ENCODE measurements at regions not wholly inside any gene's neighbourhood (a gene's known extent, or its start where the extent isn't known, plus 50 kb on each side); places are given as distances from the start of the nearest gene placed in this dataset.

DNA sequence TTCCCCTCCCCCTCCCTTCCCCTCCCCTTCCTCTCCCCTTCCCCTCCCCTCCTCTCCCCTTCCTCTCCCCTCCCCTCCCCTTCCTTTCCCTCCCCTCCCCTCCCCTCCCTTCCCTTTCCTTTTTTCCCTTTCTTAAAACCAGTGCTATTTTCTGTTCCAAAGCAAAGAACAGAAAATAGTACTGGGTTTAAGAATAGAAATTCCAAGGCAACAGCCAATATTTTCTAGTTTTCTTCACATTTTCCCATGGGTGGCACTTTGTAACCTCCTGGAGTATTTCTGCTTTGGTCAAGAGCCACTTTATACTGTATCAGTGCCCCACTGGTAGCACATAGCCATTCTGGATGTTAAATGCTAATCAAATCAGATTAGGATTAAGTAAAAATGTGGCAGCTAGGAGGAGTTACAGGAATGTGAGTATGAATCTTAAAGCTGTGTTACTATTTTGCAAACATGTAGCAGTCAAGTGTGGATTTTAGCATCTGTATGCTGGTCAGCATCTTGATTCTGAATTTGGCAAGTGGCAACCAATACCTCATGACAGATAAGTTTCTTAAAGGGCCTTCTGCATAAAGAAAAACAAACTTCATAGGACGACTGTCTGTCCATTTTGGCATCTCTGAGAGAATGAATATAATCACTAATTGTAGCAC is 126.4 kb downstream of the CEP57L1 start:
- no peak for DNase-seq (ENCODE audit: low read depth in 1 of 2, low spot score in 1 of 2)
- TF ChIP-seq SPI1 (IDR thresholded peaks at IDR 0.05; ENCODE audit: borderline replicate concordance, low read depth), result no peak
- TF ChIP-seq, protein P1, sequence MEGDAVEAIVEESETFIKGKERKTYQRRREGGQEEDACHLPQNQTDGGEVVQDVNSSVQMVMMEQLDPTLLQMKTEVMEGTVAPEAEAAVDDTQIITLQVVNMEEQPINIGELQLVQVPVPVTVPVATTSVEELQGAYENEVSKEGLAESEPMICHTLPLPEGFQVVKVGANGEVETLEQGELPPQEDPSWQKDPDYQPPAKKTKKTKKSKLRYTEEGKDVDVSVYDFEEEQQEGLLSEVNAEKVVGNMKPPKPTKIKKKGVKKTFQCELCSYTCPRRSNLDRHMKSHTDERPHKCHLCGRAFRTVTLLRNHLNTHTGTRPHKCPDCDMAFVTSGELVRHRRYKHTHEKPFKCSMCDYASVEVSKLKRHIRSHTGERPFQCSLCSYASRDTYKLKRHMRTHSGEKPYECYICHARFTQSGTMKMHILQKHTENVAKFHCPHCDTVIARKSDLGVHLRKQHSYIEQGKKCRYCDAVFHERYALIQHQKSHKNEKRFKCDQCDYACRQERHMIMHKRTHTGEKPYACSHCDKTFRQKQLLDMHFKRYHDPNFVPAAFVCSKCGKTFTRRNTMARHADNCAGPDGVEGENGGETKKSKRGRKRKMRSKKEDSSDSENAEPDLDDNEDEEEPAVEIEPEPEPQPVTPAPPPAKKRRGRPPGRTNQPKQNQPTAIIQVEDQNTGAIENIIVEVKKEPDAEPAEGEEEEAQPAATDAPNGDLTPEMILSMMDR (IDR thresholded peaks at IDR 0.05; ENCODE audit: insufficient read depth, low read length), result no peak
- TF ChIP-seq POLR2AphosphoS5 (IDR thresholded peaks at IDR 0.05; ENCODE audit: low read depth), result no peak
- TF ChIP-seq, protein P2, sequence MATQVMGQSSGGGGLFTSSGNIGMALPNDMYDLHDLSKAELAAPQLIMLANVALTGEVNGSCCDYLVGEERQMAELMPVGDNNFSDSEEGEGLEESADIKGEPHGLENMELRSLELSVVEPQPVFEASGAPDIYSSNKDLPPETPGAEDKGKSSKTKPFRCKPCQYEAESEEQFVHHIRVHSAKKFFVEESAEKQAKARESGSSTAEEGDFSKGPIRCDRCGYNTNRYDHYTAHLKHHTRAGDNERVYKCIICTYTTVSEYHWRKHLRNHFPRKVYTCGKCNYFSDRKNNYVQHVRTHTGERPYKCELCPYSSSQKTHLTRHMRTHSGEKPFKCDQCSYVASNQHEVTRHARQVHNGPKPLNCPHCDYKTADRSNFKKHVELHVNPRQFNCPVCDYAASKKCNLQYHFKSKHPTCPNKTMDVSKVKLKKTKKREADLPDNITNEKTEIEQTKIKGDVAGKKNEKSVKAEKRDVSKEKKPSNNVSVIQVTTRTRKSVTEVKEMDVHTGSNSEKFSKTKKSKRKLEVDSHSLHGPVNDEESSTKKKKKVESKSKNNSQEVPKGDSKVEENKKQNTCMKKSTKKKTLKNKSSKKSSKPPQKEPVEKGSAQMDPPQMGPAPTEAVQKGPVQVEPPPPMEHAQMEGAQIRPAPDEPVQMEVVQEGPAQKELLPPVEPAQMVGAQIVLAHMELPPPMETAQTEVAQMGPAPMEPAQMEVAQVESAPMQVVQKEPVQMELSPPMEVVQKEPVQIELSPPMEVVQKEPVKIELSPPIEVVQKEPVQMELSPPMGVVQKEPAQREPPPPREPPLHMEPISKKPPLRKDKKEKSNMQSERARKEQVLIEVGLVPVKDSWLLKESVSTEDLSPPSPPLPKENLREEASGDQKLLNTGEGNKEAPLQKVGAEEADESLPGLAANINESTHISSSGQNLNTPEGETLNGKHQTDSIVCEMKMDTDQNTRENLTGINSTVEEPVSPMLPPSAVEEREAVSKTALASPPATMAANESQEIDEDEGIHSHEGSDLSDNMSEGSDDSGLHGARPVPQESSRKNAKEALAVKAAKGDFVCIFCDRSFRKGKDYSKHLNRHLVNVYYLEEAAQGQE (IDR thresholded peaks at IDR 0.05; ENCODE audit: insufficient replicate concordance, low read depth), result no peak
- no peak for TF ChIP-seq GABPA (IDR thresholded peaks at IDR 0.05; ENCODE audit: low read depth)
- H3K27ac ChIP-seq (replicated peaks), result no peak overlapping the region

More for the DNA sequence above, 126.4 kb downstream of the CEP57L1 start:
- Histone ChIP-seq H3K4me3 (replicated peaks; ENCODE audit: insufficient read depth, low read length) (no peak overlapping the region), H3K27me3 (ENCODE audit: insufficient read depth, poor library complexity, severe bottlenecking) (no peaks in the 10 kb centered on the region)

Measured in HL-60 (cell line).